Osteocyte (in vitro differentiated cells): ENCODE measurements at regions not wholly inside any gene's neighbourhood (a gene's known extent, or its start where the extent isn't known, plus 50 kb on each side); places are given as distances from the start of the nearest gene placed in this dataset.

ENCODE experiments used
- DNase-seq: peaks from one replicate; pipeline ENCODE4 v3.0.0; 2021; ENCODE audit warnings: mixed read lengths; ENCODE audit not compliant: unreplicated experiment; ENCODE audit errors: extremely low spot score
- H3K27ac Mint-ChIP-seq: one replicate; pipeline ENCODE4 v1.8.0; 2021; ENCODE audit warnings: mild to moderate bottlenecking, mixed read lengths; ENCODE audit not compliant: unreplicated experiment
- H3K27me3 Mint-ChIP-seq: one replicate; pipeline ENCODE4 v1.8.0; 2021; ENCODE audit warnings: mixed read lengths; ENCODE audit not compliant: unreplicated experiment
- H3K36me3 Mint-ChIP-seq: one replicate; pipeline ENCODE4 v1.8.0; 2021; ENCODE audit warnings: mixed read lengths; ENCODE audit not compliant: unreplicated experiment
- H3K4me1 Mint-ChIP-seq: one replicate; pipeline ENCODE4 v1.8.0; 2021; ENCODE audit warnings: mixed read lengths; ENCODE audit not compliant: unreplicated experiment
- H3K4me3 Mint-ChIP-seq: one replicate; pipeline ENCODE4 v1.8.0; 2021; ENCODE audit warnings: mild to moderate bottlenecking, moderate library complexity, mixed read lengths; ENCODE audit not compliant: unreplicated experiment
- H3K9me3 Mint-ChIP-seq: one replicate; pipeline ENCODE4 v1.8.0; 2021; ENCODE audit warnings: mixed read lengths; ENCODE audit not compliant: unreplicated experiment
- TF ChIP-seq, protein P1 (sequence below): fragments of 200-600 bp; sonication (generic); IDR thresholded peaks from 2 replicates; pipeline ENCODE4 v1.5.0; 2021; ENCODE audit warnings: antibody characterized with exemption, mild to moderate bottlenecking, moderate library complexity

DNA sequence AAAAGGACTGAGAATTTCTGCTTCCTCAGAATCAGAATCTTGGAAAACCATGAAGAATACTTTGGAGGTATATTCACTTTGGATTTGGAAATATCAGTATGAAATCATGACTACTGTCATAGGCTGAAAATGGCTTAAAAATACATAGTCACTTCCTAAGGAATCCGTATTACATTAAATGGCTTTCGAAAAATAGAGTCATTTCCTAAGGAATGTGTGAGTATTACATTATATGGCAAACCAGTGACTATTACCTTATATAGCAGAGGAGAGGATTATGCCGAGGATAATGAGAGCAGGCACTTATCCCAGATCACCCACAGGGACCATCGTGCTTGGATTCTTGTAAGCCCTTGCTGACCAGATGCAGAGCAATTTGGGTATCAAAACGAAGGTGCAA is 1471.8 kb downstream of the EFNB2 start:
- peaks cover 5% of the 10 kb centered on the region for H3K9me3 Mint-ChIP-seq
- no peaks in the 10 kb centered on the region for H3K36me3 Mint-ChIP-seq
- TF ChIP-seq, protein P1, sequence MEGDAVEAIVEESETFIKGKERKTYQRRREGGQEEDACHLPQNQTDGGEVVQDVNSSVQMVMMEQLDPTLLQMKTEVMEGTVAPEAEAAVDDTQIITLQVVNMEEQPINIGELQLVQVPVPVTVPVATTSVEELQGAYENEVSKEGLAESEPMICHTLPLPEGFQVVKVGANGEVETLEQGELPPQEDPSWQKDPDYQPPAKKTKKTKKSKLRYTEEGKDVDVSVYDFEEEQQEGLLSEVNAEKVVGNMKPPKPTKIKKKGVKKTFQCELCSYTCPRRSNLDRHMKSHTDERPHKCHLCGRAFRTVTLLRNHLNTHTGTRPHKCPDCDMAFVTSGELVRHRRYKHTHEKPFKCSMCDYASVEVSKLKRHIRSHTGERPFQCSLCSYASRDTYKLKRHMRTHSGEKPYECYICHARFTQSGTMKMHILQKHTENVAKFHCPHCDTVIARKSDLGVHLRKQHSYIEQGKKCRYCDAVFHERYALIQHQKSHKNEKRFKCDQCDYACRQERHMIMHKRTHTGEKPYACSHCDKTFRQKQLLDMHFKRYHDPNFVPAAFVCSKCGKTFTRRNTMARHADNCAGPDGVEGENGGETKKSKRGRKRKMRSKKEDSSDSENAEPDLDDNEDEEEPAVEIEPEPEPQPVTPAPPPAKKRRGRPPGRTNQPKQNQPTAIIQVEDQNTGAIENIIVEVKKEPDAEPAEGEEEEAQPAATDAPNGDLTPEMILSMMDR, result no peak
- no peaks in the 10 kb centered on the region for H3K4me1 Mint-ChIP-seq
- DNase-seq, result no peak
- no peaks in the 10 kb centered on the region for H3K27me3 Mint-ChIP-seq
- no peak overlapping the region for H3K27ac Mint-ChIP-seq
- no peak overlapping the region for H3K4me3 Mint-ChIP-seq

DNA sequence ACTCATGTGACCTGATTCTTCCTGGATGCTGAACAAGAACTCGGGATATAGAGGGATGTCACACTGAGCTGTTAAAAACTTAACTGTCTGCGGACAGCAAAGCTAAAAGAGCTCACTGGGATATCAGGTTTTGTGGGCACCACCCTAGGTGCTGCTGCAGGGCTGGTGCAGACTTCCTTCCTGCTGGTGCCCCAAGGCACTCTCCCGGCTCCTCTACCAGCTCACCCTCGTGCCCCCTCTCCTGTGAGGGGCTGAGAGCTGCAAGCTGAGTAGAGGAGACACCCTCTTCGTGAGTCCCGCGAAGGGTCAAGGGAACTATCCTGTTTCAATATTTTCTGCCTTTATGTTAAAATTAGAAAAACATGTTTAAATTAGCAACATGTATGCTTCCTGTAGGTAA is 1475.7 kb downstream of the EFNB2 start:
- Mint-ChIP-seq H3K27me3 (no peaks in the 10 kb centered on the region), H3K9me3 (peaks cover 5% of the 10 kb centered on the region), H3K36me3 (no peaks in the 10 kb centered on the region), H3K4me1 (no peaks in the 10 kb centered on the region), H3K4me3 (no peak overlapping the region), H3K27ac (no peak overlapping the region)
- DNase-seq, result no peak
- TF ChIP-seq, protein P1, result no peak

DNA sequence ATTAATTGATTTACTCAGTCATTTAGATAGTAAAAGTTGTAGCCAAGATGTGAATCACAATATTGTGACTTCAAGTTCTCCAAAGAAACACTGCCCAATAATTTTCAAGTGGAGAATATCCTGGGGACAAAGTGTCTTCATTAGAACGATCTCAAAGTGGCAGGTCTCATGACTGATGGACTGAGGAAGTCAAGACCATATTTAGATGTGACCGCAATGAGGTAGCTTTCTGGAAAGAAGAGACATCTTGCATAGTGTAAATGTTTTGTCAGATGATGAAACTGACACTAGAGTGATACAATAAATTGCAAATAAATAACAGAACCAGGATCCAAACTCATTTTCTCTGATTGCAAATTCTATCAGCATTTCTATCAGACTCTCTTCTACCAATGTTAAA is 1476.9 kb downstream of the EFNB2 start:
- Mint-ChIP-seq H3K4me1 (no peaks in the 10 kb centered on the region), H3K9me3 (peaks cover 5% of the 10 kb centered on the region), H3K4me3 (no peak overlapping the region), H3K27me3 (no peaks in the 10 kb centered on the region), H3K27ac (no peak overlapping the region), H3K36me3 (no peaks in the 10 kb centered on the region)
- no peak for DNase-seq
- TF ChIP-seq, protein P1, result no peak

DNA sequence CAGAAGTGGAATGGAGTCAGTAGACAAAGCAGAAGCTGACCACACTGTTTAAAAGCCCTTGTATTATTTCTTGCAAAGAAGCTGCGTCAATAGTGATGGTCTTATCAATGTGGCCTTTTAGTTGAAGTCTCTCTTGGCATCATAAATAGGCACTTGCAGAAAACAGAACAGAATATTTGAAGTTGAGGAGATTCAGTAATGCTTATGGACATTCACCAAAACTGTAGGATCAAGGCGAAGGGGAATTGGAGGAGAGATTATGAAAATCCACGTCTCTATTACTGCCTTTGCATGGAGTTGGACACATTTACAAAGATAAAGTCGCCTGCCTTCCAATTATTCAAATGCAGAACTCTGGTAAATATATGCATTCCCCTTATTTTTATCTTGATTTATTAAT is 1482.8 kb downstream of the EFNB2 start:
- peaks cover 12% of the 10 kb centered on the region for H3K4me1 Mint-ChIP-seq
- DNase-seq, result no peak
- H3K27me3 Mint-ChIP-seq, result no peaks in the 10 kb centered on the region
- H3K36me3 Mint-ChIP-seq, result no peaks in the 10 kb centered on the region
- H3K9me3 Mint-ChIP-seq, result no peaks in the 10 kb centered on the region
- no peak overlapping the region for H3K27ac Mint-ChIP-seq
- TF ChIP-seq, protein P1, result no peak
- no peak overlapping the region for H3K4me3 Mint-ChIP-seq

DNA sequence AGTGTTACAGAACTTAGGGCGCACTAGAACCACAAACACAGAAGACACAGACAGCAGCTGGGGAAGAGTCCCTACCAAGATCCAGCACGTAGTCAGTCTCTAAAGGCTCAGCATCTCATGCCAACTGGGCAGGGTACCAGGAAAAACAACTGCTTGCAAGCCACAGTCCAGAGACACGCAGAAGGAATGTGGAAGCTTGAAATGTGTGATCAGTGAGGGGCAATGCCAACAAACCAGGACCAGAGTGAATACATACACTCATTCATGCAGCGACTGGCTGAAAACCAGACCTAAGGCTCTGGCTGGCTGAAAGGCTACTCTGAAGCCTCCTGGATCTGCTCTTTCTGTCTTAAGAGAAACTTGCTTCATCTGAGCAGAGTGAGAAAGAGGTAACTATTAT is 1484.8 kb downstream of the EFNB2 start:
- H3K4me1 Mint-ChIP-seq, result peaks cover 12% of the 10 kb centered on the region
- H3K27me3 Mint-ChIP-seq, result no peaks in the 10 kb centered on the region
- TF ChIP-seq, protein P1, result no peak
- no peaks in the 10 kb centered on the region for H3K9me3 Mint-ChIP-seq
- no peak overlapping the region for H3K27ac Mint-ChIP-seq
- DNase-seq, result no peak
- no peak overlapping the region for H3K4me3 Mint-ChIP-seq
- no peaks in the 10 kb centered on the region for H3K36me3 Mint-ChIP-seq
